ENCODE measurements at regions not wholly inside any gene's neighbourhood (a gene's known extent, or its start where the extent isn't known, plus 50 kb on each side); places are given as distances from the start of the nearest gene placed in this dataset.
"Not testable (repeated sequence)": the region's sequence is repeated elsewhere in the genome, so short reads cannot be mapped to it uniquely, and the experiment has no call there.

- peaks cover 2% of the 10 kb centered on the region for H3K9me3 Mint-ChIP-seq
- H3K4me3 Mint-ChIP-seq = no peak overlapping the region
- no peak for DNase-seq
- H3K4me1 Mint-ChIP-seq = no peaks in the 10 kb centered on the region
- no peak overlapping the region for H3K27ac Mint-ChIP-seq
- H3K36me3 Mint-ChIP-seq = no peaks in the 10 kb centered on the region
- H3K27me3 Mint-ChIP-seq = no peaks in the 10 kb centered on the region
Measured at GRCh38 chr11:25520459-25520858, 811.5 kb upstream of the ANO3 start.

- no peak for DNase-seq
- Mint-ChIP-seq H3K4me1 (no peaks in the 10 kb centered on the region), H3K4me3 (no peak overlapping the region), H3K27me3 (no peaks in the 10 kb centered on the region), H3K9me3 (no peaks in the 10 kb centered on the region), H3K36me3 (no peaks in the 10 kb centered on the region), H3K27ac (no peak overlapping the region)
Measured at GRCh38 chr11:25527841-25528240, 804.1 kb upstream of the ANO3 start.

- no peaks in the 10 kb centered on the region for H3K4me1 Mint-ChIP-seq
- H3K9me3 Mint-ChIP-seq = peaks cover 2% of the 10 kb centered on the region
- H3K27me3 Mint-ChIP-seq = no peaks in the 10 kb centered on the region
- DNase-seq = no peak
- H3K36me3 Mint-ChIP-seq = no peaks in the 10 kb centered on the region
- H3K4me3 Mint-ChIP-seq = no peak overlapping the region
- no peak overlapping the region for H3K27ac Mint-ChIP-seq
Measured at GRCh38 chr11:25529572-25529971, 802.4 kb upstream of the ANO3 start.

- Mint-ChIP-seq H3K27me3 (no peaks in the 10 kb centered on the region), H3K36me3 (no peaks in the 10 kb centered on the region), H3K4me3 (no peak overlapping the region), H3K27ac (no peak overlapping the region), H3K9me3 (peaks cover 3% of the 10 kb centered on the region), H3K4me1 (no peaks in the 10 kb centered on the region)
- DNase-seq = no peak
Measured at GRCh38 chr11:25535467-25536272, 796.3 kb upstream of the ANO3 start.

- H3K9me3 Mint-ChIP-seq = peaks cover 3% of the 10 kb centered on the region
- H3K27me3 Mint-ChIP-seq = no peaks in the 10 kb centered on the region
- DNase-seq = no peak
- no peak overlapping the region for H3K27ac Mint-ChIP-seq
- H3K4me1 Mint-ChIP-seq = no peaks in the 10 kb centered on the region
- H3K36me3 Mint-ChIP-seq = no peaks in the 10 kb centered on the region
- H3K4me3 Mint-ChIP-seq = no peak overlapping the region
Measured at GRCh38 chr11:25536289-25536688, 795.6 kb upstream of the ANO3 start.

- Mint-ChIP-seq H3K27ac (no peak overlapping the region), H3K27me3 (no peaks in the 10 kb centered on the region), H3K4me1 (no peaks in the 10 kb centered on the region), H3K36me3 (no peaks in the 10 kb centered on the region), H3K4me3 (no peak overlapping the region), H3K9me3 (peaks cover 5% of the 10 kb centered on the region)
- no peak for DNase-seq
Measured at GRCh38 chr11:25537393-25537792, 794.5 kb upstream of the ANO3 start.

GRCh38 chr11:25547292-25547691, 784.6 kb upstream of the ANO3 start:
- Mint-ChIP-seq H3K27ac (no peak overlapping the region), H3K9me3 (peaks cover 9% of the 10 kb centered on the region), H3K27me3 (no peaks in the 10 kb centered on the region), H3K4me3 (no peak overlapping the region), H3K36me3 (no peaks in the 10 kb centered on the region), H3K4me1 (no peaks in the 10 kb centered on the region)
- DNase-seq = no peak

GRCh38 chr11:25562417-25562816, 769.5 kb upstream of the ANO3 start:
- Mint-ChIP-seq H3K36me3 (no peaks in the 10 kb centered on the region), H3K9me3 (peaks cover 7% of the 10 kb centered on the region), H3K27ac (no peak overlapping the region), H3K4me1 (no peaks in the 10 kb centered on the region), H3K4me3 (no peak overlapping the region), H3K27me3 (no peaks in the 10 kb centered on the region)
- DNase-seq = no peak

GRCh38 chr11:25565846-25566245, 766.1 kb upstream of the ANO3 start:
- peaks cover 7% of the 10 kb centered on the region for H3K9me3 Mint-ChIP-seq
- H3K27ac Mint-ChIP-seq = no peak overlapping the region
- H3K36me3 Mint-ChIP-seq = no peaks in the 10 kb centered on the region
- no peak for DNase-seq
- H3K4me3 Mint-ChIP-seq = no peak overlapping the region
- no peaks in the 10 kb centered on the region for H3K27me3 Mint-ChIP-seq
- H3K4me1 Mint-ChIP-seq = no peaks in the 10 kb centered on the region

GRCh38 chr11:25566298-25567200, 765.4 kb upstream of the ANO3 start:
- no peak for DNase-seq
- H3K36me3 Mint-ChIP-seq = no peaks in the 10 kb centered on the region
- no peak overlapping the region for H3K4me3 Mint-ChIP-seq
- H3K27me3 Mint-ChIP-seq = no peaks in the 10 kb centered on the region
- H3K27ac Mint-ChIP-seq = no peak overlapping the region
- H3K9me3 Mint-ChIP-seq = peaks cover 7% of the 10 kb centered on the region
- H3K4me1 Mint-ChIP-seq = no peaks in the 10 kb centered on the region

GRCh38 chr11:25576320-25576719, 755.6 kb upstream of the ANO3 start:
- H3K36me3 Mint-ChIP-seq = no peaks in the 10 kb centered on the region
- no peak for DNase-seq
- no peaks in the 10 kb centered on the region for H3K4me1 Mint-ChIP-seq
- H3K4me3 Mint-ChIP-seq = no peak overlapping the region
- no peak overlapping the region for H3K27ac Mint-ChIP-seq
- H3K27me3 Mint-ChIP-seq = no peaks in the 10 kb centered on the region
- peaks cover 7% of the 10 kb centered on the region for H3K9me3 Mint-ChIP-seq

GRCh38 chr11:25579554-25579953, 752.4 kb upstream of the ANO3 start:
- not testable (repeated sequence) for H3K36me3 Mint-ChIP-seq, H3K9me3 Mint-ChIP-seq, H3K4me1 Mint-ChIP-seq, H3K27ac Mint-ChIP-seq, H3K4me3 Mint-ChIP-seq, H3K27me3 Mint-ChIP-seq, DNase-seq

- Mint-ChIP-seq H3K36me3 (no peaks in the 10 kb centered on the region), H3K9me3 (peaks cover 10% of the 10 kb centered on the region), H3K4me3 (no peak overlapping the region), H3K27me3 (no peaks in the 10 kb centered on the region), H3K4me1 (no peaks in the 10 kb centered on the region), H3K27ac (no peak overlapping the region)
- DNase-seq = no peak
Measured at GRCh38 chr11:25583596-25583995, 748.3 kb upstream of the ANO3 start.

GRCh38 chr11:25587496-25587895, 744.4 kb upstream of the ANO3 start:
- Mint-ChIP-seq H3K4me1 (no peaks in the 10 kb centered on the region), H3K4me3 (no peak overlapping the region), H3K27me3 (no peaks in the 10 kb centered on the region), H3K9me3 (peaks cover 9% of the 10 kb centered on the region), H3K36me3 (no peaks in the 10 kb centered on the region), H3K27ac (no peak overlapping the region)
- no peak for DNase-seq

GRCh38 chr11:25593221-25593620, 738.7 kb upstream of the ANO3 start:
- Mint-ChIP-seq H3K27me3 (no peaks in the 10 kb centered on the region), H3K9me3 (peaks cover 9% of the 10 kb centered on the region), H3K36me3 (no peaks in the 10 kb centered on the region), H3K4me1 (no peaks in the 10 kb centered on the region), H3K27ac (no peak overlapping the region), H3K4me3 (no peak overlapping the region)
- DNase-seq = no peak
